OCI-LY7 (cell line): ENCODE measurements at regions not wholly inside any gene's neighbourhood (a gene's known extent, or its start where the extent isn't known, plus 50 kb on each side); places are given as distances from the start of the nearest gene placed in this dataset.

Experiments
- BruUV-seq: library from RNA; stranded (reverse); fragments of 400-500 nt; replicated peaks from 2 replicates; lab custom pipeline; 2021; lab: Mats Ljungman, UMichigan
- CTCF ChIA-PET: fragments of 300-600 bp; sonication (Branson Sonifier 250); formaldehyde crosslinking; loops from one replicate; lab custom pipeline; 2022; ENCODE audit warnings: antibody characterized with exemption; ENCODE audit not compliant: unreplicated experiment; lab: Charles Lee
- POLR2A ChIA-PET: fragments of 300-600 bp; sonication (Branson Sonifier 250); formaldehyde crosslinking; loops from one replicate; lab custom pipeline; 2022; ENCODE audit warnings: antibody characterized with exemption; lab: Charles Lee
- DNase-seq: peaks from one replicate; pipeline ENCODE4 v3.0.0-alpha.2; 2015; ENCODE audit warnings: low spot score
- H2AFZ ChIP-seq: fragments of 200-600 bp; sonication (generic), shearing (Covaris generic); 2 replicates; pipeline ENCODE4 v1.6.1; 2014; ENCODE audit warnings: mild to moderate bottlenecking, antibody characterized with exemption, low read length, moderate library complexity
- H3K27ac ChIP-seq: fragments of 200-600 bp; sonication (generic); 2 replicates; pipeline ENCODE4 v1.5.1; 2014; ENCODE audit warnings: mixed run types, low read depth, mild to moderate bottlenecking, moderate library complexity, low read length, inconsistent platforms; ENCODE audit not compliant: poor library complexity, severe bottlenecking
- H3K36me3 ChIP-seq: fragments of 200-600 bp; sonication (generic); 2 replicates; pipeline ENCODE4 v1.6.1; 2014; ENCODE audit warnings: mild to moderate bottlenecking, antibody characterized with exemption, low read length, moderate library complexity, mixed read lengths; ENCODE audit not compliant: insufficient read depth
- H3K4me1 ChIP-seq: fragments of 200-600 bp; sonication (generic); 2 replicates; pipeline ENCODE4 v1.5.1; 2014; ENCODE audit warnings: mild to moderate bottlenecking, low read length; ENCODE audit not compliant: insufficient read depth, poor library complexity, severe bottlenecking
- H3K4me2 ChIP-seq: fragments of 200-600 bp; sonication (generic); 2 replicates; pipeline ENCODE4 v1.6.1; 2014; ENCODE audit warnings: mild to moderate bottlenecking, low read length
- H3K4me3 ChIP-seq: fragments of 200-600 bp; sonication (generic); 2 replicates; pipeline ENCODE4 v1.5.1; 2014; ENCODE audit warnings: mild to moderate bottlenecking, low read depth, low read length; ENCODE audit not compliant: poor library complexity, severe bottlenecking
- H3K79me2 ChIP-seq: fragments of 200-600 bp; sonication (generic); 2 replicates; pipeline ENCODE4 v1.6.1; 2016; ENCODE audit warnings: low read depth, mild to moderate bottlenecking, low read length, moderate library complexity, mixed read lengths; ENCODE audit not compliant: insufficient read depth
- H3K9me2 ChIP-seq: fragments of 200-600 bp; sonication (generic); 2 replicates; pipeline ENCODE4 v1.6.1; 2016; ENCODE audit warnings: mild to moderate bottlenecking, low read length, mixed read lengths; ENCODE audit not compliant: insufficient read depth
- H3K9me3 ChIP-seq: fragments of 200-600 bp; sonication (generic); 2 replicates; pipeline ENCODE4 v1.6.1; 2014; ENCODE audit warnings: mild to moderate bottlenecking, mixed run types, low read length, mixed read lengths
- H4K20me1 ChIP-seq: fragments of 200-600 bp; sonication (generic); 2 replicates; pipeline ENCODE4 v1.6.1; 2014; ENCODE audit warnings: mild to moderate bottlenecking, antibody characterized with exemption, low read length, moderate library complexity, mixed read lengths; ENCODE audit not compliant: insufficient read depth
- CTCF ChIP-seq: fragments of 200-600 bp; sonication (generic); conservative IDR thresholded peaks from 2 replicates; pipeline ENCODE4 v1.5.1; 2014; ENCODE audit warnings: mild to moderate bottlenecking, antibody characterized with exemption, low read length, moderate library complexity, mixed read lengths
- EZH2phosphoT487 ChIP-seq: fragments of 200-600 bp; sonication (generic); IDR thresholded peaks from 2 replicates; pipeline ENCODE4 v1.6.1; 2018; ENCODE audit warnings: low read depth, borderline replicate concordance, mild to moderate bottlenecking, mixed run types, antibody characterized with exemption, low read length, moderate library complexity, mixed read lengths
- intact Hi-C: fragments of 100-400 bp; cut with micrococcal nuclease; formaldehyde crosslinking; loops from one replicate; pipeline ENCODE4 v1.10.0; 2022; ENCODE audit not compliant: unreplicated experiment

DNA sequence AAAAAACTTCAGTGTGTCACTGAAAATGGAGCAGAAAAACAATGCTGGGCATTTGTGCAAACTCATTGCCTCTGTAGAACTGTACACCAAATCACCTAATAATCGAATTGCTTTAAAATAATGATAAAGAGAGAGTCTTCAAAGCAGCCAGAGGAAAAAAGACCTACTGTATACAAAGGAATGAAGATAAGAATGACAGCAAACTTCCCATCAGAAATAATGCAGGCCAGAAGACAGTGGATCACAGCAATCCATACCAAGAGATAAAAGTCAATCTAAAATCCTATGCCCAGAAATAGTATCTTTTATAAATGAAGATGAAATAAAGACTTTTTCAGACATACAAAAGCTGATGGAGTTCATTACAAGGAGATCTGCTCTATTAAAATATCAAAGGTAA lies 134.7 kb upstream of the VEPH1 start:
- POLR2A ChIA-PET, result interaction anchor here (0.9 kb wide), 1 partner anchor 17 kb away, joined by 3 read pairs; no protein-coding TSS in a partner anchor
- no peaks in the 10 kb centered on the region for H3K4me1 ChIP-seq
- TF ChIP-seq EZH2phosphoT487 (no peak), CTCF (no peak)
- CTCF ChIA-PET, result no interaction called here
- DNase-seq, result no peak
- H3K9me2 ChIP-seq, result no peaks in the 10 kb centered on the region
- no peak overlapping the region for H2AFZ ChIP-seq
- no peak overlapping the region for H3K4me2 ChIP-seq
- no peaks in the 10 kb centered on the region for H3K36me3 ChIP-seq
- no peaks in the 10 kb centered on the region for H4K20me1 ChIP-seq
- no peak overlapping the region for H3K27ac ChIP-seq
- H3K79me2 ChIP-seq, result no peaks in the 10 kb centered on the region
- H3K9me3 ChIP-seq, result no peaks in the 10 kb centered on the region; the same call in 1 of the 2 replicates
- intact Hi-C loops, result no loop called here
- no TSS peak for BruUV-seq
- no peak overlapping the region for H3K4me3 ChIP-seq

- POLR2A ChIA-PET, result no interaction called here
These were observed 130.0 kb upstream of the VEPH1 start for GRCh38 chr3:157633241-157633640.

More at GRCh38 chr3:157633241-157633640, 130.0 kb upstream of the VEPH1 start:
- no TSS peak for BruUV-seq
- H3K36me3 ChIP-seq, result no peaks in the 10 kb centered on the region
- DNase-seq, result no peak
- no peak overlapping the region for H3K4me3 ChIP-seq
- TF ChIP-seq EZH2phosphoT487 (no peak), CTCF (no peak)
- no peaks in the 10 kb centered on the region for H4K20me1 ChIP-seq
- no peak overlapping the region for H3K4me2 ChIP-seq
- intact Hi-C loops, result no loop called here
- H3K27ac ChIP-seq, result no peak overlapping the region
- H2AFZ ChIP-seq, result no peak overlapping the region
- H3K9me3 ChIP-seq, result no peaks in the 10 kb centered on the region; the same call in 1 of the 2 replicates
- no peaks in the 10 kb centered on the region for H3K79me2 ChIP-seq
- no peaks in the 10 kb centered on the region for H3K9me2 ChIP-seq
- H3K4me1 ChIP-seq, result no peaks in the 10 kb centered on the region
- CTCF ChIA-PET, result no interaction called here
